HCT116 (cell line): ENCODE measurements at regions not wholly inside any gene's neighbourhood (a gene's known extent, or its start where the extent isn't known, plus 50 kb on each side); places are given as distances from the start of the nearest gene placed in this dataset.

Source experiments
- CTCF ChIP-seq, 3 experiments: fragments of 200-600 bp in 1 of 3; sonication (generic) in 1 of 3; IDR thresholded peaks in 2 of 3; conservative IDR thresholded peaks in 1 of 3; 2 replicates each; pipeline ENCODE4 v1.5.1; 2012 to 2017; ENCODE audit warnings: low read depth in 2 of 3, low read length in 2 of 3, antibody characterized with exemption in 1 of 3, borderline replicate concordance in 1 of 3, control low read depth in 1 of 3, mild to moderate bottlenecking in 1 of 3, mixed read lengths in 1 of 3, mixed run types in 1 of 3, moderate library complexity in 1 of 3; ENCODE audit not compliant: insufficient read depth in 1 of 3
- RAD21 ChIP-seq: IDR thresholded peaks from 2 replicates; pipeline ENCODE4 v1.6.1; 2012; ENCODE audit warnings: low read depth, mild to moderate bottlenecking

- TF ChIP-seq RAD21 (no peak), CTCF (IDR thresholded peaks at IDR 0.05 in 2 of 3, conservative IDR thresholded peaks at IDR 0.05 in 1 of 3; ENCODE audit: borderline replicate concordance in 1 of 3, insufficient read depth in 1 of 3, low read depth in 2 of 3, low read length in 2 of 3) (no peak)
These were observed 74.3 kb downstream of the ETS2 start for GRCh38 chr21:38879912-38880576.
